HepG2 (cell line): ENCODE measurements at regions not wholly inside any gene's neighbourhood (a gene's known extent, or its start where the extent isn't known, plus 50 kb on each side); places are given as distances from the start of the nearest gene placed in this dataset.

Source experiments
- ATAC-seq: fragments of 200-7000 bp; cut with Tn5 transposase; 3 replicates; pipeline ENCODE4 v1.9.1; 2020; ENCODE audit warnings: mild to moderate bottlenecking, moderate library complexity
- BruUV-seq: library from RNA; stranded (reverse); fragments of 400-500 nt; replicated peaks from 2 replicates; lab custom pipeline; 2021; lab: Mats Ljungman, UMichigan
- CTCF ChIA-PET: fragments of 300-600 bp; formaldehyde crosslinking; extraction: SDS; loops from one replicate; lab custom pipeline; 2021; ENCODE audit warnings: low total read pairs, inconsistent platforms, low intra/inter-chr PET ratio; lab: Yijun Ruan, JAX
- POLR2A ChIA-PET: fragments of 350-600 bp; sonication (Branson Sonifier 250); formaldehyde crosslinking; loops from one replicate; lab custom pipeline; 2020; ENCODE audit warnings: antibody characterized with exemption, inconsistent platforms; lab: Yijun Ruan, JAX
- DNase-seq: peaks from one replicate; pipeline ENCODE4 v3.0.0-alpha.2; 2015; ENCODE audit warnings: low spot score
- FAIRE-seq: peaks from 3 replicates; lab custom pipeline; 2011; peaks lifted over from hg19 to GRCh38; lab: Jason Lieb, UNC
- H2AFZ ChIP-seq: one replicate; pipeline ENCODE4 v1.6.1; 2011; ENCODE audit warnings: low read length, inconsistent platforms
- H3K27ac ChIP-seq: fragments of 300-600 bp; 3 replicates; pipeline ENCODE4 v1.8.0; 2011; ENCODE audit warnings: mixed run types, mild to moderate bottlenecking, mixed read lengths, low read length, inconsistent platforms; ENCODE audit not compliant: insufficient read depth; ENCODE audit errors: extremely low read length
- H3K27me3 ChIP-seq, 2 experiments: fragments of 200-600 bp in 1 of 2; 2 replicates in 1 of 2; 3 replicates in 1 of 2; pipeline versions ENCODE4 v1.6.0 to v1.8.0; 2011; ENCODE audit warnings: low read length in 2 of 2, mild to moderate bottlenecking in 2 of 2, moderate library complexity in 2 of 2, inconsistent platforms in 1 of 2; ENCODE audit not compliant: insufficient read depth in 2 of 2, control insufficient read depth in 1 of 2
- H3K36me3 ChIP-seq, 2 experiments: fragments of 200-600 bp in 1 of 2; replicated peaks in 1 of 2; 2 replicates in 1 of 2; 3 replicates in 1 of 2; pipeline versions ENCODE4 v1.5.1 to v1.8.0; 2011; ENCODE audit warnings: low read length in 2 of 2, inconsistent platforms in 1 of 2; ENCODE audit not compliant: insufficient read depth in 2 of 2, control insufficient read depth in 1 of 2
- H3K4me1 ChIP-seq: 2 replicates; pipeline ENCODE4 v1.5.1; 2012; ENCODE audit warnings: low read length, inconsistent platforms; ENCODE audit not compliant: insufficient read depth
- H3K4me2 ChIP-seq: 2 replicates; pipeline ENCODE4 v1.6.0; 2011; ENCODE audit warnings: low read depth, low read length, inconsistent platforms
- H3K4me3 ChIP-seq, 3 experiments: fragments of 200-600 bp in 1 of 3; sonication (generic), shearing (Covaris generic) in 1 of 3; replicated peaks in 1 of 3; 2 replicates each; pipeline ENCODE4 v1.5.1; 2011 to 2016; ENCODE audit warnings: low read length in 3 of 3, inconsistent platforms in 2 of 3, low read depth in 2 of 3, mild to moderate bottlenecking in 2 of 3, control low read depth in 1 of 3, mixed read lengths in 1 of 3; ENCODE audit not compliant: insufficient read depth in 1 of 3
- H3K79me2 ChIP-seq: one replicate; pipeline ENCODE4 v1.6.1; 2011; ENCODE audit warnings: low read length, inconsistent platforms; ENCODE audit not compliant: insufficient read depth
- H3K9ac ChIP-seq: 2 replicates; pipeline ENCODE4 v1.6.0; 2011; ENCODE audit warnings: mild to moderate bottlenecking, low read depth, low read length, inconsistent platforms; ENCODE audit not compliant: insufficient read depth
- H3K9me3 ChIP-seq: 2 replicates; pipeline ENCODE4 v1.5.1; 2012; ENCODE audit warnings: mild to moderate bottlenecking, low read length
- H4K20me1 ChIP-seq: 2 replicates; pipeline ENCODE4 v1.6.0; 2011; ENCODE audit warnings: inconsistent platforms, mild to moderate bottlenecking, low read length, moderate library complexity; ENCODE audit not compliant: insufficient read depth
- BHLHE40 ChIP-seq: IDR thresholded peaks from 2 replicates; pipeline ENCODE4 v1.6.1; 2011; ENCODE audit warnings: low read length, improper control_type of control experiment
- KDM3A ChIP-seq: IDR thresholded peaks from 2 replicates; pipeline ENCODE4 v1.6.1; 2018; ENCODE audit warnings: low read depth, missing compliant biosample characterization
- KLF15 ChIP-seq: sonication (generic); formaldehyde crosslinking; IDR thresholded peaks from 2 replicates; pipeline ENCODE4 v1.8.1; 2023; ENCODE audit warnings: borderline replicate concordance, mild to moderate bottlenecking, inconsistent platforms, missing genetic modification reagents, mixed read lengths
- SATB2 ChIP-seq: sonication (generic); formaldehyde crosslinking; IDR thresholded peaks from 2 replicates; pipeline ENCODE4 v1.5.0; 2020; ENCODE audit warnings: missing genetic modification reagents
- TP53 ChIP-seq: sonication (generic); formaldehyde crosslinking; conservative IDR thresholded peaks from 2 replicates; pipeline ENCODE4 v1.4.0; 2020; ENCODE audit warnings: missing genetic modification reagents
- ZBTB1 ChIP-seq: sonication (generic); formaldehyde crosslinking; IDR thresholded peaks from 2 replicates; pipeline ENCODE4 v1.4.0; 2020; ENCODE audit warnings: missing genetic modification reagents, borderline replicate concordance
- ZC3H13 ChIP-seq: sonication (generic); formaldehyde crosslinking; IDR thresholded peaks from 2 replicates; pipeline ENCODE4 v1.8.1; 2023; ENCODE audit warnings: mild to moderate bottlenecking, missing genetic modification reagents, moderate library complexity
- ZMAT3 ChIP-seq: sonication (generic); formaldehyde crosslinking; conservative IDR thresholded peaks from 2 replicates; pipeline ENCODE4 v1.7.0; 2021; ENCODE audit warnings: missing genetic modification reagents
- ZNF577 ChIP-seq: sonication (generic); formaldehyde crosslinking; IDR thresholded peaks from 2 replicates; pipeline ENCODE4 v1.4.0; 2020; ENCODE audit warnings: mild to moderate bottlenecking, low read depth, missing genetic modification reagents, borderline replicate concordance
- ZNF749 ChIP-seq: sonication (generic); formaldehyde crosslinking; IDR thresholded peaks from 2 replicates; pipeline ENCODE4 v1.8.0; 2022; ENCODE audit warnings: mild to moderate bottlenecking, missing genetic modification reagents, moderate library complexity, borderline replicate concordance
- WGBS: methylation state at CpG from one replicate; pipeline ENCODE4 v1.1.6; 2017; ENCODE audit warnings: low lambda C conversion rate; 5-methylcytosine and 5-hydroxymethylcytosine counted together
- in situ Hi-C: cut with HindIII; loops from 2 replicates; pipeline ENCODE4 v1.10.0; 2017; ENCODE audit warnings: low pct_unique_long_range_greater_than_20kb; ENCODE audit not compliant: extremely low pct_ligation_motif_present
- intact Hi-C: fragments of 100-400 bp; cut with micrococcal nuclease; formaldehyde crosslinking; loops from one replicate; pipeline ENCODE4 v1.10.0; 2022; ENCODE audit not compliant: unreplicated experiment
- TF ChIP-seq, protein P1 (sequence below): sonication (generic); formaldehyde crosslinking; IDR thresholded peaks from 2 replicates; pipeline ENCODE4 v1.5.0; 2020; ENCODE audit warnings: mild to moderate bottlenecking, missing genetic modification reagents
- TF ChIP-seq, protein P2 (sequence below): sonication (generic); IDR thresholded peaks from 2 replicates; pipeline ENCODE4 v1.6.1; 2016; ENCODE audit warnings: low read depth, borderline replicate concordance

DNA sequence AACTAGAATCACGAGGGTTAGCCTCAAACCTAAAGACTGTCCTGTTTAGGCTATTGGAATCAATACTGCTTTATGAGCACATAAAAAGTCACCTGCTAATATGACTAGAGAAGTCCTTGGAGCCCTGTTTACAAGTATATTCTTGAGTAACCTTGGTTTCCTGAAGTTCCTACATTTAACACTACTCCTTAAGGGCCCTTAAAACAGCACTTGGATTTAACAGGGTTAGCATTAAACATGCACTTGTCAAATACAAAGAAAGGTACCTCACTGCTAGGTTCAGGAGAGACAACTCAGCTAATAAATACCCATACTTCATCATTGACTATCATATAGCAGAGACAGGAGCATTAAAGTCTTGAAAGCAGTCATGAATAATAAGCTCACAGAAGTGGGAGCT lies 96.7 kb downstream of the SLC5A7 start (continued):
- TF ChIP-seq, protein P1, sequence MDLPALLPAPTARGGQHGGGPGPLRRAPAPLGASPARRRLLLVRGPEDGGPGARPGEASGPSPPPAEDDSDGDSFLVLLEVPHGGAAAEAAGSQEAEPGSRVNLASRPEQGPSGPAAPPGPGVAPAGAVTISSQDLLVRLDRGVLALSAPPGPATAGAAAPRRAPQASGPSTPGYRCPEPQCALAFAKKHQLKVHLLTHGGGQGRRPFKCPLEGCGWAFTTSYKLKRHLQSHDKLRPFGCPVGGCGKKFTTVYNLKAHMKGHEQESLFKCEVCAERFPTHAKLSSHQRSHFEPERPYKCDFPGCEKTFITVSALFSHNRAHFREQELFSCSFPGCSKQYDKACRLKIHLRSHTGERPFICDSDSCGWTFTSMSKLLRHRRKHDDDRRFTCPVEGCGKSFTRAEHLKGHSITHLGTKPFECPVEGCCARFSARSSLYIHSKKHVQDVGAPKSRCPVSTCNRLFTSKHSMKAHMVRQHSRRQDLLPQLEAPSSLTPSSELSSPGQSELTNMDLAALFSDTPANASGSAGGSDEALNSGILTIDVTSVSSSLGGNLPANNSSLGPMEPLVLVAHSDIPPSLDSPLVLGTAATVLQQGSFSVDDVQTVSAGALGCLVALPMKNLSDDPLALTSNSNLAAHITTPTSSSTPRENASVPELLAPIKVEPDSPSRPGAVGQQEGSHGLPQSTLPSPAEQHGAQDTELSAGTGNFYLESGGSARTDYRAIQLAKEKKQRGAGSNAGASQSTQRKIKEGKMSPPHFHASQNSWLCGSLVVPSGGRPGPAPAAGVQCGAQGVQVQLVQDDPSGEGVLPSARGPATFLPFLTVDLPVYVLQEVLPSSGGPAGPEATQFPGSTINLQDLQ (CRISPR knock-in tag): no peak

DNA sequence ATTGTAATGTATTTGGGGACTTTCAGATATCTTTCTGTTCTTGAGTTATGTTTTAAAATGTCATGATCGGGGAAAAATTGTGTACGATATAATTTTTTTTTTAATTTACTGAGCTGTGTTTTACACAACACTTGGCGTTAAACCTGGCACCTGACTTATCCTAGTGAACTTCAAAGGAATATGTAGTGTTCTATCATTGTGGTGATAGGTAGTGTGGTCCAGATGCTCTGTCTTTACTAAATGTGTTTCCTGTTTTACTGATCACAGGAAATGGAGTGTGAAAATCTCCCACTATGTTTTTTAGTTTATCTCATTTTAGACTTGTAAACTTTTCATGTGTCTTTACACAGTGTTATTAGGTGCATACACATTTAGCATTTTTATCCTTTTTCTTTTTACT lies 98.0 kb downstream of the SLC5A7 start:
- H2AFZ ChIP-seq: no peak overlapping the region
- no peak overlapping the region for H3K27ac ChIP-seq
- intact Hi-C loops: no loop called here
- CTCF ChIA-PET: no interaction called here
- BruUV-seq: no TSS peak
- no peaks in the 10 kb centered on the region for H3K79me2 ChIP-seq
- no peak overlapping the region for H3K4me2 ChIP-seq
- H3K27me3 ChIP-seq: no peaks in the 10 kb centered on the region
- TF ChIP-seq TP53 (CRISPR knock-in tag) (no peak), KDM3A (CRISPR knock-in tag) (no peak), ZC3H13 (no peak), KLF15 (CRISPR knock-in tag) (no peak), BHLHE40 (no peak), ZNF749 (CRISPR knock-in tag) (no peak), ZBTB1 (CRISPR knock-in tag) (no peak), ZMAT3 (CRISPR knock-in tag) (no peak), ZNF577 (no peak), SATB2 (CRISPR knock-in tag) (no peak)
- TF ChIP-seq, protein P2, sequence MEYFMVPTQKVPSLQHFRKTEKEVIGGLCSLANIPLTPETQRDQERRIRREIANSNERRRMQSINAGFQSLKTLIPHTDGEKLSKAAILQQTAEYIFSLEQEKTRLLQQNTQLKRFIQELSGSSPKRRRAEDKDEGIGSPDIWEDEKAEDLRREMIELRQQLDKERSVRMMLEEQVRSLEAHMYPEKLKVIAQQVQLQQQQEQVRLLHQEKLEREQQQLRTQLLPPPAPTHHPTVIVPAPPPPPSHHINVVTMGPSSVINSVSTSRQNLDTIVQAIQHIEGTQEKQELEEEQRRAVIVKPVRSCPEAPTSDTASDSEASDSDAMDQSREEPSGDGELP: no peak
- TF ChIP-seq, all 625 proteins: peak for 0
- WGBS: 38% methylated on average over 3 of the region's 3 CpGs
- POLR2A ChIA-PET: no interaction called here
- Histone ChIP-seq H4K20me1 (no peaks in the 10 kb centered on the region), H3K36me3 (no peaks in the 10 kb centered on the region), H3K9me3 (no peaks in the 10 kb centered on the region), H3K4me1 (no peaks in the 10 kb centered on the region), H3K4me3 (no peak overlapping the region), H3K9ac (no peak overlapping the region)
- in situ Hi-C loops: no loop called here
- no peak for ATAC-seq
- no peak for DNase-seq
- no peak for FAIRE-seq
